Activated effector memory CD4-positive, alpha-beta T cell treated with Interleukin-2 at 50 U/mL for 16 hours (primary cell): ENCODE measurements at regions not wholly inside any gene's neighbourhood (a gene's known extent, or its start where the extent isn't known, plus 50 kb on each side); places are given as distances from the start of the nearest gene placed in this dataset.
"Not testable (repeated sequence)": the region's sequence is repeated elsewhere in the genome, so short reads cannot be mapped to it uniquely, and the experiment has no call there.

Experiments
- DNase-seq: peaks from one replicate; pipeline ENCODE4 v3.0.0-alpha.2; 2020

GRCh38 chr14:104252256-104253215 is 114.1 kb downstream of the KIF26A start:
- DNase-seq: no peak

DNA sequence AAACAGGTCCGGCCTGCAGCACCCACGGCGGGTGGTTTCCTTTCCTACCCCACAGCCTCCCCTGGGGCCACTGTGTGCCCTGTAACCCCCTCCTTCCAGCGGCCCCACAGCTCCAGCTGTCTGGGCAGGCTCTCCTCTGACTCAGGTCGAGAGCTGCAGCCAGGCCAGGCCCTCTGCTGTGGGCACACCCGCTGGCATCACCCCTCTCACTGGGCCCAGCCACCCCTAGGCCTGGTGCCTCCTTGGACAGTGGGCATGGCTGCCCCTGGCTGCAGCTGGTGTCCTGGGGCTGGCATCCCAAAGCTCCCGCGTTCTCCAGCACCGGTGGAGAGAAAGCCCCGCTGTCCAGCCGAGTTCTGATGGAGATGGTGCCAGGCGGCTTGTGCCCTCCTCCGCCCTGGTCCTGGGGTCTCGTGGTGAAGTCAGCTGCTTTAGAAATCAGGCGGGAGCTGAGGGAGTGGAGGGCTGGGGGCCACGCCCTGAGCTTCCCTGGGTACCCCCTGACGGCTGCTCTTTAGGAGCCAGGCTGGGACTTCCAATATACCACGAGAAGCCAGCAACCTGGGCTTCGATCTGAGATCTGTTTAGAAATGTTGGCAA is 114.9 kb downstream of the KIF26A start:
- DNase-seq: no peak

- DNase-seq: no peak
These were observed 115.5 kb downstream of the KIF26A start for GRCh38 chr14:104253901-104254353.

GRCh38 chr14:104254735-104255400 is 116.5 kb downstream of the KIF26A start:
- DNase-seq: no peak

DNA sequence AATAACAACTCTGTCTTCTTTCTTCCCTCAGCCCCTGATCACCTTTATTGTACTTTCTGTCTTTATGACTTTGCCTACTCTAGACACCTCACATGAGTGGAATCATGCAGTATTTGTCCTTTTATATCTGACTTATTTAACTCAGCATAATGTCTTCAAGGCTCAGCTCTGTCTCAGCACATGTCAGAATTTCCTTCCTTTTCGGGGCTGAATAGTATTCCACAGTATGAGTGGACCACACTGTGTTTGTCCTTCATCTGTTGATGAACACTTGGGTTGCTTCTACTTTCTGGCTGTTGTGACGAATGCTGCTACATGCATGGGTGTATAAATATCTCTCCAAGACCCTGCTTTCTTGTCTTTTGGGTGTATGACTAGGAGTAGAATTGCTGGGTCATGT is 117.6 kb downstream of the KIF26A start:
- no peak for DNase-seq

GRCh38 chr14:104262515-104263514 is 124.4 kb downstream of the KIF26A start:
- no peak for DNase-seq

DNA sequence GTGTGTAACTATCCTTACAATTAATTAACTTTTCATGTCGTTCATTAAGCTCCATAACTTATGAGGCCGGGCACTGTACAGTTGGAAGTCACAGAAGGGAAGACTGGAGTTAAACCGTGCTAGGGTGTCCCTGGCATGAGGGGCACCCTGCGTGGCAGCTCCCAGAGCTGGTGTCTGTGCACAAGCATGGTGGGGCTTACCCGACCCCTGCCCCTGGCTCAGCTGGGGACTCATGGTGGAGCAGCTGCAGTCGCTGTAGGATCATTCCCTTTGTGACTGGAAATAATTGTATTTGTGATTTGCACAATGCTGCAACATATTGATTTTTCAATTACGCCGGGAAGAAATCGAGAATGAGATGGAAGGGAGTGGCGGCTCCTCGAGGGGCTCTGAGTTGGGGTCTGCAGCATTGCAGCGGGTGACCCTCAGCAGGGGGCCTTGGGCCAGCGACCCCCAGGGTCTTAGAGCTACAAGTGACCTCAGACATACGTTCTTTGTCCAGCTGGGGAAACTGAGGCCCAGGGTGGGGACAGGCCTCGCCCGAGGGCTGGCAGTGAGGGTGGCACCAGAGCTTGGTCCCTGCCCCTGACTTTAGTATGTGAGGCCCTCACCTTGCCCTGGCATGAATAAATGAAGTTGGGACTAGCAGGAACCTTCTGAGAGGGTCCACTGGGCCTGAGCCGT is 125.4 kb downstream of the KIF26A start:
- DNase-seq: no peak

- DNase-seq: no peak
These were observed 126.3 kb downstream of the KIF26A start for GRCh38 chr14:104264495-104265265.

- DNase-seq: no peak
These were observed 127.7 kb downstream of the KIF26A start for GRCh38 chr14:104265918-104266630.

DNA sequence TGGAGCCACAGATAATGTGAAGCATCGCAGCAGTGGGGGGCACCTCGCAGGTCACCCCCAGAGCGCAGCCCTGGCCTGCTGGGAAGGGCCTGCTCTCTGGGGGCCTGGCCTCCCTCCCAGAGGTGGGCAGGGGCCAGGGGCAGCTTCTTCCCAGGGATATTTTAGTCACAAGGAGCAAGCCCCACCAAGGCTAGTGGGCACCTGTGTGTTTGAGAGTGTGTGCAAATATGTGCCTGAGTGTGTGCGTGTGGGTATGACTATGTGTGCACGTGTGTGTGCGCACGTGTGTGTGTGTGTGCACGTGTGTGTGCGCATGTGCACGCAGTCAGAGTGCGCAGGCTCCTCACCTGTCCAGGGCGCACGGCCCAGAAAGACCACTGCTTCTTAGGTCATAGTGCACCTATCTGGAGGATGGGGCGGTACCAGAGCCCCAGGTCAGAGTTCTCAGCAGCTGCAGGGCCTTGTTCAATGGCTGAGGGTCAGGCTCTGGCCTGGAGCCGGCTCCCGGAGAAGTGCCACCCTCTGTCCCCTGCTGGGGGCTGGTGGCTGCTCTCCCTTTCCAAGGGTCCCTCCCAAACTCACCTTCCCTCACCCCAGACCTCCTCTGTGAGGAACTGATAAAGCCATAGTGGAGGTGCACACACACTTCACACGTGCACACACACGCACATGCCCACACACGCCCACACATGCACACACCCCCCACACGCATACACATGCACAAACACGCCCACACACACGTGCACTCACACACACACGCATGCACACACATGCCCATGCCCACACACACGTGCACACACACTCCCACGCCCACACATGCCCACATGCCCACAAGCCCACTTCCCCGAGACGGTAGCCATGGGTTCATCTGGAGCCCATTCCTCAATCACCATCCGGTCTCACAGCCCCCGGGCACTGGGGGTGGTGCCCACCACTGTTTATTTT is 128.5 kb downstream of the KIF26A start:
- no peak for DNase-seq

DNA sequence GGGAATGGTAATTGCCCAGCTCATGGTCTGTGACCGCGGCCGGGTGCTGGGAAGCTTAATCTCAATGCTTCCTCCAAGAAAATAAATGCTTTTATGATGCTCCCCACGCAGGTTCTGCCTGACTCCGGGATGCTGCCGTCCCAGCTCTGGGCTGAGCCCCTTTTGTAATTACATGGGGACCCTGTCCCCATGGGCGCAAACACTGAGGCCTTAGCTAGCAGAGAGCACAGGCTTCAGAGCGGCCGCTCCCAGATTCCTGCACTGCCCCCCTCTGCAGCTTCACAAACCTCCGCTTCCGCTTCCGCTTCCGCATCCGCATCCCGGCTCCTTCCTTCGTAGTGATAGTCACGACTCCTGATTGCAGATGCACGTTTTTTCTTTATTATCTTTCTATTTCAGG is 129.5 kb downstream of the KIF26A start:
- DNase-seq: no peak

DNA sequence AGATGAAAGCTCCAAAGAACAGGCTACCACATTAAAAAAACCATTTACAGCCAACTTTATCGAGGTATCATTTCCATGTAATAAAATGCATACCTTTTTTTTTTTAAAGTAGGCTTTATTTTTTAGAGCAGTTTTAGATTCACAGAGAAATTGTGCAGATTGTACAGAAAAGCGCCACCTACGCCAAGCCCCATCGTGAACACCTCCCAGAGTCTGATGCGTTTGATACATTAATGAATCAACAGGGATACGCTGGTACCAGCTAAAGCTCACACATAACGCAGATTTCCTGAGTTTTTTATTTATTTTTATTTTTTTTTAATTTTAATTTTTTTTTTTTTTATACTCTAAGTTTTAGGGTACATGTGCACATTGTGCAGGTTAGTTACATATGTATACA is 129.9 kb downstream of the KIF26A start:
- no peak for DNase-seq

DNA sequence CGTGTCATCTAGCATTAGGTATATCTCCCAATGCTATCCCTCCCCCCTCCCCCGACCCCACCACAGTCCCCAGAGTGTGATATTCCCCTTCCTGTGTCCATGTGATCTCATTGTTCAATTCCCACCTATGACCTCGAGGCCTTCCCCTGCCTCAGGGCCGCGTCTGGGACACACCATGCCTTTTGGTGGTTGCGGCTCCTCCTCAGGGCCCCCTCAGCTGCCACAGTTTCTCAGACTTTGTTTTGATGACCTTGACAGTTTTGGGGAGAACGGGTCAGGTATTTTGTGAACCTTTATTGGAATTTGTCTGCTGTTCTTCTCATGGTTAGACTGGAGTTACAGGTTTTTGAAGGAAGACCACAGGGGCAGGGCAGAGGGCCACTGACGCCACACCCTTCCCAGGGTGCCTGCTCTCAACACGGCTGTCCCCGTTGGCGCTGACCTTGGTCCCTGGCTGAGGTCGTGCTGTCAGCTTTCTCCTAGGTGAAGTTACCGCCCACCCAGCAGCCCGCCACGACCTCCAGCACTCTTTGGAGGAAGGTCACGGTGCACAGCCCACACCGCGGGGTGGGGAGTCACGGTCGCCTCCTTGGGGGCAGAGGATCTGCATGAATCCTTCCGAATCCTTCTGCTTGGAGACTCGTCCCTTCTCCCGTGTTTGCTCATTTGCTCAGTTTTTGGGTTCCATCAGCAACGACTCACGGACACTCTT is 130.5 kb downstream of the KIF26A start:
- DNase-seq: no peak

GRCh38 chr14:104269511-104270241 is 131.3 kb downstream of the KIF26A start:
- DNase-seq: not testable (repeated sequence)

- DNase-seq: no peak
These were observed 133.0 kb downstream of the KIF26A start for GRCh38 chr14:104271391-104271790.

GRCh38 chr14:104274806-104275205 is 136.4 kb downstream of the KIF26A start:
- DNase-seq: no peak

DNA sequence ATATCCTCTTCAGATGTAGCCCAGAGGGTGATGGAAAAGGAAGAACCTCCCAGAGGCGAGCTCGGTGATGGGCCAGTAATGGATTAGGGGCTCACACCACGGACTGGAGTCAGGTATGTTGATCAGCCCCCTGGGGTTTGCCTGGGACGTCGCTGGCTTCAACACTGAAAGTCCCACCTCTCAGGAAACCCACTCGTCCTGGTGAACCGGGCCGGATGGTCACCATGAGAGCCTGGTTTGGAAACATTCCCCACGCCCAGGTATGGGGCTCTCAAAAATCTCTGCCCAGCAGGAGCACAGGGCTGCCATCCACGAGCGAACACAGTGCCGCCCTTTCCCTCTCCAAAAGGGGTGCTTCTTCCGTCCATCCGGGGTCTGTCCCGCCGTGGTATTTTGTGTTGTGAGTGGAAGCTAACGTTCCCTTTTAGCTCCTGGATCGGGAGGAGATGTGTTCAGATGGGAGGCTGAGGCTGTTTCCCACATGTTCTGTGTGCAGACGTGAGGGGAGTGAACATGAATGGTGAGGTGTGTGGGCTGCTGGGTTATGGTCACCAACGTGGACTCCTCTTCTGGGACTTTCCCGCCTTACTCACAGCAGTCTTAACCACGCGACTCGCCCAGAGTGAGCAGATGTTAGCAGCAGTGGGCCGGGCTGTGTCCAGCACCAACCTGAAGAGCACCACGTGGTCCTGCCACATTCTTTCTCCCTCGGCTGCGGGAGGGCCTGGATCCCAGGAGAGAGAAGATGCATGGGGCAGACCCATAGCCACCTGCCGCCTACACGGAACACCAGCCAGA is 139.2 kb downstream of the KIF26A start:
- no peak for DNase-seq
